ENCODE measurements at regions not wholly inside any gene's neighbourhood (a gene's known extent, or its start where the extent isn't known, plus 50 kb on each side); places are given as distances from the start of the nearest gene placed in this dataset.

DNA sequence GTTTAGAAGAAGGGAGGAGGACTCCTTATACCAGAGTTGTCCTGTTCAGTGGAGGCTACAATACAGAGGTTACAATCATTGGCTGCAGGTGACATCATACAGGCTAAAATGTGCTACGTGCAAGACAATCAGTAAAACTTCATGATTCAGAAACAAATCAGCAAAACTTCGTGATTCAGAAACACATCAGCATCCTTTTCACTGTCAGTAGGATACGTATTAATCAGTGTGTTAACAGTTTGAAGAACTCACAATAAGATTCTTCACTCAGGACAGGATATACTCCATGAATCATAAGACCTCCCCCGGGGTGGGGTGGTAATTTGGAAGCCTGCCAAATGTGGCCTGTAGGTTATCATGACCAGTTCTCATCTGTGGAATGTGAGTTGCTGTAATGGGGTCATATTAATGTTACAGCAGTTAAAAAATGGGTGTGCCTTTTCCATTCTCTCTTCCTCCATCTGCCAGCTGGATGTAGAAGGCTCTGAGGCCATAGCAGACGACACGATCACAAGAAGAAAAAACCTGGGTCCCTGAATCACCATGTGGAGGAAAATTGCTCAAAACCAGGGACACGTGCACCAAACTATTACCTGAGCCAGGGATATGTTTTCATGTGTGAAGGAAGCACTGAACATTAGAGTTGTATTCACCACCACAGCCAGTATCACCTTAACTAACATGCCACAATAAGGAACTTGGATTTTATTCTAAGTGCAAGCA, 134.8 kb upstream of the CREB1 start (continued):
- peak; percentile 86 for TF ChIP-seq FOS (IDR thresholded peaks at IDR 0.05; ENCODE audit: low read depth, low read length)

DNA sequence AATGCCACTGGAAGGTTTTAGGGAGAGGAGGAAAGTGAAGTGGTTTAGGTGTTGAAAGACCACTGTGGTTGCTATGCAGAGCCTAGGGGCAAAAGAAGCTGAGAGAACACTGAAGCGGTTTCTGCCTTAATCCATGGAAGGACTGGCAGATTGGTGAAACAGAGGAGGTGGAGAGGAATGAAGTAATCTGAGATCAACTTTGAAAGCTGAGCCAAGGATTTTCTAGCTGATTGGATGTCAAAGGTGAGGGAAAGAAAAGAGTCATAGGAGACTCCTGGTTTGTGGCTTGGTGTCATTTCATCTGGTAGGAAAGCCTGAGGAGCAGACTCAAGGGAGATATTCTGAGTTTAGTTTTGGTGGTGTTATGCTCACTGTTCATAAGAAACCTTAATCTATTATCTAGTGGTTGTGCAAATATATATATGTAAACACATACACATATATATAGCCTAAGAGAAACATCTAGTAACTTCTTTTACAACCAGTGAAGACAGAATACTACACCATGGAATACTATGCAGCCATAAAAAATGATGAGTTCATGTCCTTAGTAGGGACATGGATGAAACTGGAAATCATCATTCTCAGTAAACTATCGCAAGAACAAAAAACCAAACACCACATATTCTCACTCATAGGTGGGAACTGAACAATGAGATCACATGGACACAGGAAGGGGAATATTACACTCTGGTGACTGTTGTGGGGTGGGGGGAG, 134.1 kb upstream of the CREB1 start:
- in situ Hi-C loops (cut with MboI; ENCODE audit: low sequenced_read_pairs): no loop called here
- Histone ChIP-seq H4K8ac (ENCODE audit: low read depth in 2 of 2, low read length in 2 of 2) (peak overlapping the region; percentile 82 to 96), H4K20me1 (ENCODE audit: insufficient read depth, low read length) (no peaks in the 10 kb centered on the region), H3K4ac (ENCODE audit: low read depth, low read length) (peak overlapping the region; percentile 98), H3K14ac (replicated peaks; ENCODE audit: low read depth, low read length) (peak overlapping the region; percentile 99), H3K18ac (ENCODE audit: low read depth, low read length) (peak overlapping the region; percentile 90), H3K27me3 (ENCODE audit: control insufficient read depth, insufficient read depth, low read length) (no peaks in the 10 kb centered on the region), H2AK5ac (ENCODE audit: low read depth, low read length) (peak overlapping the region; percentile 80), H3K9ac (ENCODE audit: low read depth, low read length) (no peak overlapping the region; the same call in 1 of the 2 replicates), H3K9me1 (ENCODE audit: insufficient read depth, low read length) (peaks cover 6% of the 10 kb centered on the region), H3K9me3 (ENCODE audit: control insufficient read depth, insufficient read depth, low read length) (peaks cover 3% of the 10 kb centered on the region; the same call in 1 of the 2 replicates), H2AK9ac (replicated peaks; ENCODE audit: low read depth, low read length, poor library complexity) (peak overlapping the region; percentile 81), H2BK20ac (ENCODE audit: low read depth, low read length) (peak overlapping the region; percentile 99), H3K27ac (ENCODE audit: insufficient read depth, low read length) (peak overlapping the region; percentile 48), H3K56ac (ENCODE audit: extremely low read depth, insufficient read depth, low read length) (peak overlapping the region; percentile 87), H3K4me1 (ENCODE audit: control insufficient read depth, insufficient read depth, low read length) (peaks cover 10% of the 10 kb centered on the region), H2BK120ac (ENCODE audit: low read depth, low read length) (peak overlapping the region; percentile 99), H3K79me1 (ENCODE audit: low read depth in 1 of 2, low read length in 2 of 2) (no peaks in the 10 kb centered on the region), H2AFZ (replicated peaks; ENCODE audit: low read length, poor library complexity) (peak overlapping the region; percentile 64), H3K36me3 (ENCODE audit: control insufficient read depth, insufficient read depth, low read length) (no peaks in the 10 kb centered on the region), H4K91ac (ENCODE audit: insufficient read depth, low read depth, low read length) (peak overlapping the region; percentile 96), H4K5ac (ENCODE audit: low read depth, low read length) (peak overlapping the region; percentile 82), H3K4me2 (ENCODE audit: low read depth, low read length) (no peak overlapping the region), H3K4me3 (ENCODE audit: insufficient read depth, low read depth, low read length) (no peak overlapping the region), H3K23ac (ENCODE audit: low read depth, low read length) (peak overlapping the region; percentile 98), H2BK15ac (ENCODE audit: low read depth, low read length) (peak overlapping the region; percentile 86), H2BK5ac (ENCODE audit: low read depth, low read length, poor library complexity, severe bottlenecking) (peak overlapping the region; percentile 100)
- dilution Hi-C loops (cut with HindIII; ENCODE audit: low sequenced_read_pairs, unreplicated experiment): no loop called here
- intact Hi-C loops (cut with micrococcal nuclease): loop anchor here (2.0 kb wide), 3 partner anchors 61 to 229 kb away; no protein-coding TSS in a partner anchor
- peak; percentile 50 for DNase-seq
- 79% methylated on average over 1 of the region's 2 CpGs; no CpG with 5 or more reads in 1 of the 2 experiments for WGBS, 2 experiments (ENCODE audit: extremely low coverage in 2 of 2, insufficient read length in 1 of 2)
- ChIA-PET POLR2A (ENCODE audit: unreplicated experiment) (no interaction called here), CTCF (no interaction called here)
- no TSS peak for BruUV-seq (replicated peaks)
- peak; percentile 4; the same call in 1 of the 2 replicates for ATAC-seq (ENCODE audit: low read depth)
- TF ChIP-seq POLR2A (IDR thresholded peaks at IDR 0.05; ENCODE audit: low read depth, low read length): no peak
- TF ChIP-seq, protein P1, sequence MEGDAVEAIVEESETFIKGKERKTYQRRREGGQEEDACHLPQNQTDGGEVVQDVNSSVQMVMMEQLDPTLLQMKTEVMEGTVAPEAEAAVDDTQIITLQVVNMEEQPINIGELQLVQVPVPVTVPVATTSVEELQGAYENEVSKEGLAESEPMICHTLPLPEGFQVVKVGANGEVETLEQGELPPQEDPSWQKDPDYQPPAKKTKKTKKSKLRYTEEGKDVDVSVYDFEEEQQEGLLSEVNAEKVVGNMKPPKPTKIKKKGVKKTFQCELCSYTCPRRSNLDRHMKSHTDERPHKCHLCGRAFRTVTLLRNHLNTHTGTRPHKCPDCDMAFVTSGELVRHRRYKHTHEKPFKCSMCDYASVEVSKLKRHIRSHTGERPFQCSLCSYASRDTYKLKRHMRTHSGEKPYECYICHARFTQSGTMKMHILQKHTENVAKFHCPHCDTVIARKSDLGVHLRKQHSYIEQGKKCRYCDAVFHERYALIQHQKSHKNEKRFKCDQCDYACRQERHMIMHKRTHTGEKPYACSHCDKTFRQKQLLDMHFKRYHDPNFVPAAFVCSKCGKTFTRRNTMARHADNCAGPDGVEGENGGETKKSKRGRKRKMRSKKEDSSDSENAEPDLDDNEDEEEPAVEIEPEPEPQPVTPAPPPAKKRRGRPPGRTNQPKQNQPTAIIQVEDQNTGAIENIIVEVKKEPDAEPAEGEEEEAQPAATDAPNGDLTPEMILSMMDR (conservative IDR thresholded peaks at IDR 0.05; ENCODE audit: low read depth, low read length): no peak
- TF ChIP-seq RFX5 (IDR thresholded peaks at IDR 0.05; ENCODE audit: low read depth, low read length): no peak
- no peak for TF ChIP-seq CHD1 (IDR thresholded peaks at IDR 0.05; ENCODE audit: low read depth, low read length)
- TF ChIP-seq NFE2L2 (IDR thresholded peaks at IDR 0.05; ENCODE audit: low read depth, low read length): no peak
- TF ChIP-seq MAFK (IDR thresholded peaks at IDR 0.05; ENCODE audit: low read depth, low read length): no peak
- no peak for TF ChIP-seq CEBPB (IDR thresholded peaks at IDR 0.05; ENCODE audit: low read depth, low read length)

Measured in IMR-90 (cell line).